ENCODE measurements at regions not wholly inside any gene's neighbourhood (a gene's known extent, or its start where the extent isn't known, plus 50 kb on each side); places are given as distances from the start of the nearest gene placed in this dataset.

- no peak for DNase-seq (ENCODE audit: low read depth in 1 of 2, low spot score in 1 of 2)
Observed at GRCh38 chr9:120292606-120293005, 287.4 kb downstream of the CDK5RAP2 start.

- DNase-seq (ENCODE audit: low read depth in 1 of 2, low spot score in 1 of 2) = no peak
Observed at GRCh38 chr9:120291050-120291449, 288.9 kb downstream of the CDK5RAP2 start.

- DNase-seq (ENCODE audit: low read depth in 1 of 2, low spot score in 1 of 2) = no peak
Observed at GRCh38 chr9:120289990-120290975, 289.7 kb downstream of the CDK5RAP2 start.

- DNase-seq (ENCODE audit: low read depth in 1 of 2, low spot score in 1 of 2) = no peak
Observed at GRCh38 chr9:120289098-120289497, 290.9 kb downstream of the CDK5RAP2 start.

- no peak for DNase-seq (ENCODE audit: low read depth in 1 of 2, low spot score in 1 of 2)
Observed at GRCh38 chr9:120286530-120286929, 293.4 kb downstream of the CDK5RAP2 start.

- DNase-seq (ENCODE audit: low read depth in 1 of 2, low spot score in 1 of 2) = no peak
Observed at GRCh38 chr9:120284821-120285220, 295.1 kb downstream of the CDK5RAP2 start.

GRCh38 chr9:120281665-120282064, 298.3 kb downstream of the CDK5RAP2 start:
- no peak for DNase-seq (ENCODE audit: low read depth in 1 of 2, low spot score in 1 of 2)

GRCh38 chr9:120267929-120268328, 312.0 kb downstream of the CDK5RAP2 start:
- DNase-seq (ENCODE audit: low read depth in 1 of 2, low spot score in 1 of 2) = no peak

- no peak for DNase-seq (ENCODE audit: low read depth in 1 of 2, low spot score in 1 of 2)
Observed at GRCh38 chr9:120265791-120266190, 314.2 kb downstream of the CDK5RAP2 start.

- no peak for DNase-seq (ENCODE audit: low read depth in 1 of 2, low spot score in 1 of 2)
Observed at GRCh38 chr9:120264528-120264927, 315.4 kb downstream of the CDK5RAP2 start.

- DNase-seq (ENCODE audit: low read depth in 1 of 2, low spot score in 1 of 2) = no peak
Observed at GRCh38 chr9:120263836-120264235, 316.1 kb downstream of the CDK5RAP2 start.

GRCh38 chr9:120261419-120261818, 318.5 kb downstream of the CDK5RAP2 start:
- no peak for DNase-seq (ENCODE audit: low read depth in 1 of 2, low spot score in 1 of 2)

GRCh38 chr9:120259100-120259499, 320.9 kb downstream of the CDK5RAP2 start:
- no peak for DNase-seq (ENCODE audit: low read depth in 1 of 2, low spot score in 1 of 2)

GRCh38 chr9:120258096-120258495, 321.9 kb downstream of the CDK5RAP2 start:
- no peak for DNase-seq (ENCODE audit: low read depth in 1 of 2, low spot score in 1 of 2)

GRCh38 chr9:120257483-120257882, 322.5 kb downstream of the CDK5RAP2 start:
- DNase-seq (ENCODE audit: low read depth in 1 of 2, low spot score in 1 of 2) = no peak

- DNase-seq (ENCODE audit: low read depth in 1 of 2, low spot score in 1 of 2) = no peak
Observed at GRCh38 chr9:120256146-120256545, 323.8 kb downstream of the CDK5RAP2 start.

GRCh38 chr9:120252248-120252647, 327.7 kb downstream of the CDK5RAP2 start:
- DNase-seq (ENCODE audit: low read depth in 1 of 2, low spot score in 1 of 2) = no peak

GRCh38 chr9:120242116-120242811, 337.7 kb downstream of the CDK5RAP2 start:
- no peak for DNase-seq (ENCODE audit: low read depth in 1 of 2, low spot score in 1 of 2)

- no peak for DNase-seq (ENCODE audit: low read depth in 1 of 2, low spot score in 1 of 2)
Observed at GRCh38 chr9:120236596-120236995, 343.4 kb downstream of the CDK5RAP2 start.

- no peak for DNase-seq (ENCODE audit: low read depth in 1 of 2, low spot score in 1 of 2)
Observed at GRCh38 chr9:120235081-120235480, 344.9 kb downstream of the CDK5RAP2 start.

GRCh38 chr9:120230227-120230626, 349.7 kb downstream of the CDK5RAP2 start:
- DNase-seq (ENCODE audit: low read depth in 1 of 2, low spot score in 1 of 2) = no peak

- DNase-seq (ENCODE audit: low read depth in 1 of 2, low spot score in 1 of 2) = no peak
Observed at GRCh38 chr9:120221844-120222243, 358.1 kb downstream of the CDK5RAP2 start.

All from stimulated activated CD4-positive, alpha-beta T cell treated with anti-CD3 and anti-CD28 coated beads, Interleukin-15, amount 100 ng/mL, for 1 hour (primary cell).